ENCODE measurements at regions not wholly inside any gene's neighbourhood (a gene's known extent, or its start where the extent isn't known, plus 50 kb on each side); places are given as distances from the start of the nearest gene placed in this dataset.

DNA sequence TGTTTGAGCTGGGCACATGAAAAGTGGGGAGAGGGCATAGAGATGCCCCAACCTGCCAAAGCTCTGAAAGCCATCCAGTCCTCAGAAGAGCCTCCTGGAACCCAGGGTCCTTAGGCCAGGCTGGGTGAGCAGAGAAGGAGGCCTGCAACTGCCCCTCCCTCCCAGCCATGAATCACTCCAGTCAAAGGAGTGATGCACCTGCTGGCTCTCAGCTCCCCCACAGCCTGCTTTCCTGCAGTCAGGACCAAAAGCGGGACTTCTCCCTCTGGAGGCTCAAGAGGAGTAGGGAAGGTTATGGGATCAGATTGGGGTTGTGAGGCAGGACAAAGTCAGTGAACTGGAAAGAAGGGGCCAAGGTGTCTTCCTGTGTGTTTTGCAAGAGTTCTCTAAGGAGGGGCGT, 145.6 kb downstream of the TMEM132E start:
- in situ Hi-C loops (cut with HindIII; ENCODE audit: low pct_unique_long_range_greater_than_20kb, low sequenced_read_pairs): no loop called here
- no peak for DNase-seq (ENCODE audit: low read depth)

GRCh38 chr17:34723875-34724274, 144.5 kb downstream of the TMEM132E start:
- DNase-seq (ENCODE audit: low read depth): no peak
- in situ Hi-C loops (cut with HindIII; ENCODE audit: low pct_unique_long_range_greater_than_20kb, low sequenced_read_pairs): no loop called here

GRCh38 chr17:34721326-34721725, 141.9 kb downstream of the TMEM132E start:
- in situ Hi-C loops (cut with HindIII; ENCODE audit: low pct_unique_long_range_greater_than_20kb, low sequenced_read_pairs): no loop called here
- peak; percentile 66 for DNase-seq (ENCODE audit: low read depth)

GRCh38 chr17:34720760-34721159, 141.4 kb downstream of the TMEM132E start:
- in situ Hi-C loops (cut with HindIII; ENCODE audit: low pct_unique_long_range_greater_than_20kb, low sequenced_read_pairs): no loop called here
- peak; percentile 61 for DNase-seq (ENCODE audit: low read depth)

GRCh38 chr17:34719569-34719968, 140.2 kb downstream of the TMEM132E start:
- DNase-seq (ENCODE audit: low read depth): no peak
- in situ Hi-C loops (cut with HindIII; ENCODE audit: low pct_unique_long_range_greater_than_20kb, low sequenced_read_pairs): no loop called here

DNA sequence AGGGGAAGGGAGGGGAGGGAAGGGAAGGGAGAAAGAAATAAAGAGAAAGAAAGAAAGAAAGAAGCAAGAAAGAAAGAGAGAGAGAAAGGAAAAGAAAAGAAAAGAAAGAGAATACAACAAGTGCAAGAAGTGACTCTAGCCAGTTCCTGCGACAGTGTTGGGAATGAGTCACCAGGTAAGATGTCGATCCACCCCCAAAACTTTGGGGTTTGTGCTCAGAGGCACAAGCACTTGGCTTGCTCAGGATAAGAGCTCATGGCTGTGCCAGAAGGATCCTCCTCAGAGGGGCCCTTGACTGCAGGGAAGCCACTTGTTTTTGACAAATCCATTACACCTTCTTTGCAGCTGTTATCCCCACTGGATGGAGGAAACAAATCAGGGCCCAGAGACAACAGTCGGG, 137.7 kb downstream of the TMEM132E start:
- no peak for DNase-seq (ENCODE audit: low read depth)
- in situ Hi-C loops (cut with HindIII; ENCODE audit: low pct_unique_long_range_greater_than_20kb, low sequenced_read_pairs): no loop called here

DNA sequence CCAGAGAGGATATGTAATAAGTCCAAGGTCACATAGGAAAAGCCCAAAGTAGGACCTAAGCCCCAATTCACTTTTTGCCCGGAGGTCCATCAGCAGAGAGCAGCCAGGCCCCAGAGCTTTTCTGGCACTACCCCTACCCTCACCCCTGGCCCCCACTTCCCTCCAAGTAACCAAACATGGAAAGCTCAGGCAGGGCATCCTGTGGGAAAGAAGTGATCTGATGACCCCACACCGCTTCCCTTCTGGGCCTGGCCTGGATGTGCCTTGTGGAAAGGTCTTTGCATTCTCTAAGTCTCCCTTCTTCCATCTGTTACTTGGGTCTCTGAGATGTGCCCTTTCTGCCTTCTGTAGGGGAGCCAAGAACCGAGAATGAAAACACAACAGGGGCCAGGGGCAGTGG, 136.9 kb downstream of the TMEM132E start:
- DNase-seq (ENCODE audit: low read depth): no peak
- in situ Hi-C loops (cut with HindIII; ENCODE audit: low pct_unique_long_range_greater_than_20kb, low sequenced_read_pairs): no loop called here

GRCh38 chr17:34715504-34715903, 136.1 kb downstream of the TMEM132E start:
- in situ Hi-C loops (cut with HindIII; ENCODE audit: low pct_unique_long_range_greater_than_20kb, low sequenced_read_pairs): no loop called here
- no peak for DNase-seq (ENCODE audit: low read depth)

GRCh38 chr17:34714475-34715410, 135.4 kb downstream of the TMEM132E start:
- in situ Hi-C loops (cut with HindIII; ENCODE audit: low pct_unique_long_range_greater_than_20kb, low sequenced_read_pairs): no loop called here

GRCh38 chr17:34713687-34714086, 134.3 kb downstream of the TMEM132E start:
- DNase-seq (ENCODE audit: low read depth): no peak
- in situ Hi-C loops (cut with HindIII; ENCODE audit: low pct_unique_long_range_greater_than_20kb, low sequenced_read_pairs): no loop called here

More at GRCh38 chr17:34714475-34715410, 135.4 kb downstream of the TMEM132E start:
- no peak for DNase-seq (ENCODE audit: low read depth)

GRCh38 chr17:34712481-34713195, 133.3 kb downstream of the TMEM132E start:
- in situ Hi-C loops (cut with HindIII; ENCODE audit: low pct_unique_long_range_greater_than_20kb, low sequenced_read_pairs): no loop called here

DNA sequence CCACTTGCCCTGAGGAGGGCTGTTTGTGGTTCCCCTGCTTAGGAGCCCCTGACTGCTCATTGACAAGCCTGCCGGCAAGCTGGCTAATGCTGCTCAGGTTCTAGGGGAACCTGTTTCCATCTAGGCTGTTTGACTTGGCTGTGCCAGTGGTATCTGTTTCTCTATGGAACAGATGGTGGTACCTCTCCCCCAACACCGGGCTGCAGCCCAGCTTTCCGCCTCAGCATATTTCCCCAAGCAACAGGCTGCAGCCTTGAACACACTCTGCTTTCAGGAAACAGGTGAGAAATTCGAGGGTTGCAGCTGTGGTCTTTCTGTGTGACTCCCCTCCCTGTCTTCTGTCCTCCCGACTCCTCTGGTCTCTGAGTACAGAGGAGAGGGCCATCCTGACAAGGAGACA, 132.3 kb downstream of the TMEM132E start:
- DNase-seq (ENCODE audit: low read depth): no peak
- in situ Hi-C loops (cut with HindIII; ENCODE audit: low pct_unique_long_range_greater_than_20kb, low sequenced_read_pairs): no loop called here

More at GRCh38 chr17:34712481-34713195, 133.3 kb downstream of the TMEM132E start:
- DNase-seq (ENCODE audit: low read depth): no peak

GRCh38 chr17:34710226-34710625, 130.8 kb downstream of the TMEM132E start:
- DNase-seq (ENCODE audit: low read depth): no peak
- in situ Hi-C loops (cut with HindIII; ENCODE audit: low pct_unique_long_range_greater_than_20kb, low sequenced_read_pairs): no loop called here

- no peak for DNase-seq (ENCODE audit: low read depth)
- in situ Hi-C loops (cut with HindIII; ENCODE audit: low pct_unique_long_range_greater_than_20kb, low sequenced_read_pairs): no loop called here
These were observed 129.9 kb downstream of the TMEM132E start for GRCh38 chr17:34709158-34709754.

DNA sequence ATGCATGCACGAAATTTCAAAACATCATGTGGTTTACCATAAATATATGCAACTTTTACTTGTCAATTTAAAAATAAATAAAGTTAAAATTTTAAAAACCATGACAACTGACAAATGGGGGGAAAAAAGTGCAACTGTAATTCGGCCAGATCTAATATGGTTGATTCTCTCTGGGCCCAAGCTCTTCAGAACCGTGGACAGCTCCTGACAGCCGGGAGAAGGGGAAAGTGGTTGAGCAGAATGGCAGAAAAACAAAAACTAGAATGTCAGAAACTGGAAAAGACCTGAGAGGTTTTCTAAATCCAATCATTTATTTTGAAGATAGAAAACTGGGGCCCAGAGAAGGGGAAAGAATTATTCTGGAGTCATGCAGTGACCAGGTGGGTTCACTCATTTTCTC, 126.6 kb downstream of the TMEM132E start:
- in situ Hi-C loops (cut with HindIII; ENCODE audit: low pct_unique_long_range_greater_than_20kb, low sequenced_read_pairs): no loop called here
- peak; percentile 20 for DNase-seq (ENCODE audit: low read depth)

DNA sequence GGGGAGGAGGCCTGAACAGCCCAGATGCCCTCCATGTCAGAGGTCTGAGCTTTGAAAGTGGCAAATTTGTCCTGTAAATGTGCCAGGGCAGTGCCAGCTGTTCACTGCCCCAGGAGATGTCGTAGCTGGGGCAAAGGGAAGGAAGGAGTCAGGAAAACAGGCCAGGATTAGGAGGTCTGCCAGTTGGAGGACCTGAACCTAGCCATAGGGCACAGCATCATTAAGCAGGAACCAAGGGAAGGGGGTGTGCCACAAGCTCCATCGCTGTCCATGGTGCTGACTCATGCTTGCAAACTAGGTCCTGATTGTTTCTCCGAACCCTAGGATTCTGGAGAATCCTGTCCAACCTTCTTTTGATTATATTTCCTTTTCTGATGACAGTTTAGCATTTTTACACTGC, 124.2 kb downstream of the TMEM132E start:
- DNase-seq (ENCODE audit: low read depth): peak; percentile 40
- in situ Hi-C loops (cut with HindIII; ENCODE audit: low pct_unique_long_range_greater_than_20kb, low sequenced_read_pairs): no loop called here

DNA sequence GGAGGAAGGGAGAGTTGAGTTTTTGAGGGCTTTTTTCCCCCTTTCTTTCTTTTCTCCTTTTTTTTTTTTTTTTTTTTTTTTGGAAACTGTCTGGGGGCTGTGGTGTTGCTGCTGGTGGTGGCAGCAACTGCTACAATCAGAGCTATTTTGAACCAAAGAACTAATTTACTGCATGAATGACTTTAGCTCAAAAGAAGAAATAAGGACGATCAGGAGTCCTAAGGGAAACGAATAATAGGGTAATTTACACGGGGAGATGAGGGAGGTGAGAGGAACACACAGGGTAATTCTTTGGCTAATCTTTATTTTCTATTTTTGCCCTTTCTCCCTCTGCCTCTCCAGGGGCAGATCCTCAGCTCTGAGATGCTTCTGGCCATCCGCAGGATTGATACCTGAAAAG, 119.8 kb downstream of the TMEM132E start:
- in situ Hi-C loops (cut with HindIII; ENCODE audit: low pct_unique_long_range_greater_than_20kb, low sequenced_read_pairs): no loop called here
- DNase-seq (ENCODE audit: low read depth): no peak

GRCh38 chr17:34692920-34693319, 113.5 kb downstream of the TMEM132E start:
- in situ Hi-C loops (cut with HindIII; ENCODE audit: low pct_unique_long_range_greater_than_20kb, low sequenced_read_pairs): no loop called here
- peak; percentile 9 for DNase-seq (ENCODE audit: low read depth)
